NCI-H2196 (cell line): ENCODE measurements at regions not wholly inside any gene's neighbourhood (a gene's known extent, or its start where the extent isn't known, plus 50 kb on each side); places are given as distances from the start of the nearest gene placed in this dataset.

ENCODE experiments used
- DNase-seq: peaks from one replicate; lab custom pipeline; 2025; ENCODE audit not compliant: unreplicated experiment; lab: John Stamatoyannopoulos, UW

DNA sequence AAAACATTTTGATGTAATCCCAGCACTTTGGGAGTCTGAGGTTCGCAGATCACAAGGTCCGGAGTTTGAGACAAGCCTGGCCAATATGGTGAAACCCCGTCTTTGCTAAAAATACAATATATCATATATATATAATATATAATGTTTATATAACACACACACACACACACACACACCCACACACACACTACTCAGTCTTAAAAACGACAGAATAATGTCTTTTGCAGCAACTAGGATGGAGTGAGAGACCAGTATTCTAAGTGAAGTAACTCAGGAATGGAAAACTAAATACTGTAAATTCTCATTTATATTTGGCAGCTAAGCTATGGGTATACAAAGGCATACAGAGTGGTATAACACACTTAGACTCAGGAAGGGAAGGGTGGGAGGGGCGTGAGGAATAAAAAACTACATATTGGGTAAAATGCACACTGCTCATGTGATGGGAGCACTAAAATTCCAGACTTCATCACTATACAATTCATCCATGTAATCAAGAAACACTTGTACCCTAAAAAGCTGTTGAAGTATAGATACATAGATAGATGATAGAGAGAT, 231.2 kb upstream of the SEMA3A start:
- no peak for DNase-seq

GRCh38 chr7:84422790-84423189, 228.2 kb upstream of the SEMA3A start:
- no peak for DNase-seq

GRCh38 chr7:84412161-84412969, 217.8 kb upstream of the SEMA3A start:
- no peak for DNase-seq

DNA sequence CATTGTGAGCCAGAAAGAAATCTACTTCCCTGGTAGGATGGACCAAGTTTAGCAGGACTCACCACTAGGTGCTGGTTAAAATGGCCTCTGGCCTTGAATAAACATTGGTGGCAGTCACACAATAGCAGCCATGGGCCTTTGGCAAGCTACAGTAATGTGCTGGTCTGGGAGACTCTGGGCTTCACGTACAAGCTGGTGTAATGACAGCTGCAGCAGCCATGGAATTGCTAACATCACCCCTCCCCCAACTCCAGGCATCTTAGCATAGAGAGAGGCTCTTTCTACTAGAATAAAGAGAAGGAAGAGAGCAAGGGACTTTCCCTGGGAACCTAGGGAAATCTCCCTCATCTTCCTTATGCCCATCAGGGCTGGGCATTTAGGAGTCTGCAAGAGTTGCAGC, 205.1 kb upstream of the SEMA3A start:
- DNase-seq, result no peak

DNA sequence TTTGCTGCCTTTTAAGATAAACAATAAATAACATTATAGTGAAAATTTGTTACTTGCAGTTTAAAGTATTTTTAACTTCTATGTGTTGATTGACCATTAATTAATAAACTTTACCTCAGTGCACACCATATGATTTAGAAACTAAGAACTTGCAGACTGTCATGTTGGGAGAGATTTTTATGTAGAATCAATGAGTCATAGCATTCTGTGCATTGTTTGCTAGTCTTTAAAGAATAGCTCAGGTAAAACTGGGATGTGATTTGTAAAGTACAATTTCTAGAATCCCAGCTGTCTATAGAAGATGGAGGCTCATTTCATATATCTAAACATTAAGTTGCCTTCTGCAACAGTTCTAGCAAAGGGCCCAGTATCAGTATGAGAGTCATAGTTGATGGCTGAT, 199.6 kb upstream of the SEMA3A start:
- DNase-seq, result no peak

- no peak for DNase-seq
These were observed 199.2 kb upstream of the SEMA3A start for GRCh38 chr7:84393786-84394185.

- DNase-seq, result no peak
These were observed 196.3 kb upstream of the SEMA3A start for GRCh38 chr7:84390845-84391244.

GRCh38 chr7:84389242-84389641, 194.7 kb upstream of the SEMA3A start:
- no peak for DNase-seq

DNA sequence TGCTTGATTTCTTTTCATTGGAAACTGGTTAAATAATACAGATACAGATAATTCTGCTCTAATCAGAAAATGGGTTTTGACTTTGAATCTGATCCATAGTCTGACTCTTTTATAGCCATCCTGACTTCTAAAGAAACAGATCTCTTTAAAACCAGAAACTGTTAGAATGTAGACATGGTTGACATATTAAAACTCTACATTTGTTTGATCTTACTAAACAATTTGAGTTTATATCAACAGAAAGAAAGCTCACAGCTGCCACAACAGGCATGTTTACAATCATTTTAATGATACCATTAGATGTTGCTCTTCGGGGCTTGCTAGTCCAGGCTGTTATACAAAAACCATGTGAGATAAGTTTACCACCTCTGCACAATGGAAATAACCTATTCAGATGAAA, 193.0 kb upstream of the SEMA3A start:
- no peak for DNase-seq

DNA sequence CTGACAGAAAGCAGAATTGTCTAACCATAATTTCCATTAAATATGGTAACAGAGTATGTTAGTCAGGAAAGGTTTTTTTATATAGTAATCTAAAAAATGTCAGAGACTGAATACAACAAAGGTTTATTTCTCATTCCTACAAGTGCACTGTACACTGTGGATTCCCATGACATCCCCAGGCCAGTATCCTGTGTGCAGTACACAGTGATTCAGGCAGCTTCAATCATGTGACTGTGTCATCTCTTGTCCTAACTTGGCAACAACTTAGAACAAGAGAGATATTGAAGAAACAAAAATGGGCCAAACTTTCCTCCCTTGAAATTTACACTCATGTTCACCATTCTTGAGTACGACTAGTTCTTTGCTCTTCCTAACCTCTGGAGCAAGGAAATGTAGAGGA, 189.8 kb upstream of the SEMA3A start:
- DNase-seq, result no peak

DNA sequence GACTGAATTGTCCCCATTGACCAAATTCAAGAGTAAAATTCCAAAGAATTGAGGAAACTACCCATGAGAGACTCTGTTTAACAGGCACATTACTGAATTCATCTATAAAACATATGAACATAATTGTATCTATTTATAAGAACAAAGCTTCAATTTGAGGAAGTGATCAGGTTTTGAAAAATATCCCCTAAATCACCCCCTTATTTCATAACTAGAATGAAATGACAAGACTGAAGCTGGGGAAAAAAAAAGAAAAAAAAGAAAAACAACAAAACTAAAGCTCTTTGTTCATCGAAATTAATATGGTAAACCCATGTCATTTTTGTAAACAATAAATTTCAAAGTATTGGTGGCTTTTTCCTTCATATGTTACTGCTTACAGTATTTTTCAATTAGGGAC, 184.9 kb upstream of the SEMA3A start:
- DNase-seq, result no peak

DNA sequence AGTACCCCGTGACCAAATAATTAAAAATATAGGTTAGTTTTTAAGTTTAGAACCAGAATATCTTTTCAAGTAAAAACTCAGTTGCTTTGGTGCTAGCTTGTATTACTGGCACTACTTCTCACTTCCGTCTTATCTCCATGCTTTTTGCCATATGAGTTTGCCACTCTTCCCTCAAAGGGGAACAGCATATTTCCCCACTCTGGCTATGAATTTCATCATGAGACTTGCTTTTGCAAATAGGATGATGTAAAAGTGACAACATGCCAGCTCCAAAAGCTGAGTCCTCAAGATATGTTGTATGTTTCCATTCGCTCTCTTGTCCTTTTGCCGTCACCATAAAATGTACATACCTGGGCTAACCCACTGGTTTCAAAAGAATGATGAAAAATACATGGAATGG, 178.1 kb upstream of the SEMA3A start:
- no peak for DNase-seq

- no peak for DNase-seq
These were observed 177.6 kb upstream of the SEMA3A start for GRCh38 chr7:84372155-84372621.

- no peak for DNase-seq
These were observed 175.5 kb upstream of the SEMA3A start for GRCh38 chr7:84370114-84370513.

DNA sequence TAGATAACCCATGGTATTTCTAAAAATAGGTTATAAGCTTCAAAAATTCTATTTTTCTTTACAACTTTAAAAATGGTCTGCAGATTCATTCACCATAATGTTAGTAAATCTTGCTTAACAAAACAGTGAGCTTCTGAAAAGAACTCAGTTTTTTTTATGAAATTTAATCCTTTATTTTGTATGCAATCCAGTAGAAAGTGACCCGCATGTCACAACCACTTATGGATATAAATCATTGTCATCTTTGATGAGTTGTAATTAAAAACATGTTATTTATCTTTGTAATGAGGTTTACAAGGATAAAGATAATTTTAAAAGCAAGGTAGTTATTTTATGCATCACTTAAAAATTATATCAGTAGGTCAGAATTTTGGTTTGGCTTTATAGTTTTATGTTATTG, 173.5 kb upstream of the SEMA3A start:
- DNase-seq, result no peak

DNA sequence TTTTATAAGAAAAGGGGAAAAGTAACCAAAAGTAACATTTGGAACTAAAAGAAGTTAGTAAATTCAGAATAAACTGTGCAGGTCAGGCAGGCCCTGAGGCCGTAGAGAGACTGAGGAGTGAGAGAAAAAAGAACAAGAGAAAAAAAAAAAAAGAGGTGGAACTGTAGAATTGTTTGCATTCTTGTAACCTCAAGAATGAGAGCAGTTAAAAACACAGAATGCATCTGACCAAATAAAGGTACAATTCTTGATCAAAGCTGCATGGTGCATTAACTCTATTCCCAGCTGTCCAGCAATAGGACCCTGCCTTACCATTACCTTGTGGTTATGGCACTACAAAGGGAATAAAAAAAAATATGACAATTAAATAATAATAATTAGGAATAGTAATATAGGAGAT, 170.1 kb upstream of the SEMA3A start:
- DNase-seq, result no peak

- DNase-seq, result no peak
These were observed 169.2 kb upstream of the SEMA3A start for GRCh38 chr7:84363741-84364140.

- DNase-seq, result no peak
These were observed 168.2 kb upstream of the SEMA3A start for GRCh38 chr7:84362828-84363227.

- DNase-seq, result no peak
These were observed 167.8 kb upstream of the SEMA3A start for GRCh38 chr7:84362360-84362759.

- DNase-seq, result no peak
These were observed 160.3 kb upstream of the SEMA3A start for GRCh38 chr7:84354866-84355265.

DNA sequence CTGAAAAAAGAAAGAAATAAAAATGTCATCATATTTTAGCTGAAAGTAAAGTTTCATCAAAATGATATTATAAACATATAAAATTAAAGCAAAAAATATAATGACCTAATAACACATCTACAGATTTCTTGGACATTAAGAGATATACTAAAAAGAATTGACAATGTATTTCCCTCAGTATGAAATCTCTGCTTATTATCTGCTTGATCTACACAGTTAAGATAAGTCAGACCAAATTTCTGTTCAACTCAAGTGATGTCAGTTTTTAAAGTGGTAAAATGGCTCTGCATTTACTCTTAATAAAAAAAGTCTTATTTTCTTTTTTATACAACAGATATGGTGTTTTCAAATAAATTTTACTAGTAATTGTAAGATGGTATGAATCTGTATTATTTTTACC, 159.4 kb upstream of the SEMA3A start:
- DNase-seq, result no peak

DNA sequence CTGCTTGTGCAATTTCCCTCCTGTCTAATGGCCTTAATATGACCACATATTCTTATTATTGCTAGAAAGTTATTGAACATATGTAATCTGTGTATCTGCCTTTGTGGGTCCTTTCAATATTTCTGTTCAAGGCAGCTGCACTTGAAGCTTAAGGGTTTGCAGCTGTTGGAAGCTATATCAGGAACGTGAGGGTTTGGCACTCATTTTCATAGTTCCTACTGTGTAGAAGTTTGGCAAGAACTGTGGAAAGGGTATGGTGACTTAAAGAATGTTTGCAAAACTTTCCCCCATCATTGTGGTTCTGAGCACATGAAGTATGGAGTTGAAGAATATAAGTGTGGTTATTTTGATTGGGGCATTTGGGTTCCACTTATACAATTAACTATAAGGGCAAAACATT, 144.7 kb upstream of the SEMA3A start:
- no peak for DNase-seq

DNA sequence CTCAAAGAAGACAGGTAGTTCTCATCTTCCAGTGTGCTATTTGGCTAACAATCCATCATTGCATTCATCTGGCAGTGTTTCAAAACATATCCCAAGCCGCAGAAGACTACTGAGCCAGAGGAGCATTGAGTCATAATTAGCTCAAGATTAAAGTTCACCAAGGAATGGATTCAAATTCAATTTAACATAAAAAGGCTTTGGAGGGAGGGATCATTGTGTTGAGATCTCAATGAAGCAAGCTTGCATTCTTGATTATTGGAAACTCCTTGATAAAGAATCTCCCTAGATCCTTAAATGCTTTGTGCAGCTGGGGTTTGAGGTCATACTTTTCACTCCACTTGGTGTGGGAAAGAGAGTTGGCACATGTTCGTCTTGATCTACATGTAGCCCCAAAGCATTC, 142.8 kb upstream of the SEMA3A start:
- no peak for DNase-seq
